ENCODE measurements at regions not wholly inside any gene's neighbourhood (a gene's known extent, or its start where the extent isn't known, plus 50 kb on each side); places are given as distances from the start of the nearest gene placed in this dataset.

- TF ChIP-seq CTCF (IDR thresholded peaks at IDR 0.05) (no peak), ZFX (IDR thresholded peaks at IDR 0.05; ENCODE audit: borderline replicate concordance) (no peak)
Measured at GRCh38 chr2:16179701-16180416, 239.5 kb downstream of the MYCN start.

All from 22Rv1 (cell line).